HCEC 1CT (cell line): ENCODE measurements at regions not wholly inside any gene's neighbourhood (a gene's known extent, or its start where the extent isn't known, plus 50 kb on each side); places are given as distances from the start of the nearest gene placed in this dataset.
"Not testable (repeated sequence)": the region's sequence is repeated elsewhere in the genome, so short reads cannot be mapped to it uniquely, and the experiment has no call there.

Experiments
- DNase-seq: peaks from one replicate; pipeline ENCODE4 v3.0.0-alpha.2; 2017

DNA sequence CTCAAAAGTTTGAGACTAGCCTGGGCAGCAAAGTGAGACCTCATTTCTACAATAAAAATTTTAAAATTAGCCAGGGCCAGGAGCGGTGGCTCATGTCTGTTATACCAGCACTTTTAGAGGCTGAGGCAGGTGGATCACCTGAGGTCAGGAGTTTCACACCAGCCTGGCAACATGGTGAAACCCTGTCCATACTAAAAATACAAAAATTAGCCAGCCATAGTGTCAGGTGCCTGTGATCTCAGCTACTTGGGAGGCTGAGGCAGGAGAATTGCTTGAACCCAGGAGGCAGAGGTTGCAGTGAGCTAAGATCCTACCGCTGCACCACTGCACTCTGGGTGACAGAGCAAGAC lies 85.1 kb upstream of the MAP4 start:
- DNase-seq: not testable (repeated sequence)

DNA sequence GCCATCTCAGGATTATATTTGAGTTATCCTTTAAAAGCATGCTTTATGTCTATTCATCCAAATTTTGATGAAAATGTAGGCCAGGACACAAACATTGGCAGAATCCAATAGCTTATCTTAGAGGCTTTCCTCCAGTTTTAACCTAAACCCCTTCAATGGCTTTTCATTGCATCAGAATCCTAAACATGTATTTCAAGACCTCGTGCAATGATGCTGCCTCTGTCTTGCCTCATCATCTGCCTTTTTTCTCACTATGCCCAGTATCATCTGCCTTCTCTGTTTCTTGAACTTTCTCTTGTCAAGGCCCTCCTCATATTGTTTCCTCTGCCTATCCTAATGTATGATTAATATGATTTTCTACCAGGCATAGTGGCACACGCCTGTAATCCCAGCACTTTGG lies 76.1 kb upstream of the MAP4 start:
- no peak for DNase-seq

DNA sequence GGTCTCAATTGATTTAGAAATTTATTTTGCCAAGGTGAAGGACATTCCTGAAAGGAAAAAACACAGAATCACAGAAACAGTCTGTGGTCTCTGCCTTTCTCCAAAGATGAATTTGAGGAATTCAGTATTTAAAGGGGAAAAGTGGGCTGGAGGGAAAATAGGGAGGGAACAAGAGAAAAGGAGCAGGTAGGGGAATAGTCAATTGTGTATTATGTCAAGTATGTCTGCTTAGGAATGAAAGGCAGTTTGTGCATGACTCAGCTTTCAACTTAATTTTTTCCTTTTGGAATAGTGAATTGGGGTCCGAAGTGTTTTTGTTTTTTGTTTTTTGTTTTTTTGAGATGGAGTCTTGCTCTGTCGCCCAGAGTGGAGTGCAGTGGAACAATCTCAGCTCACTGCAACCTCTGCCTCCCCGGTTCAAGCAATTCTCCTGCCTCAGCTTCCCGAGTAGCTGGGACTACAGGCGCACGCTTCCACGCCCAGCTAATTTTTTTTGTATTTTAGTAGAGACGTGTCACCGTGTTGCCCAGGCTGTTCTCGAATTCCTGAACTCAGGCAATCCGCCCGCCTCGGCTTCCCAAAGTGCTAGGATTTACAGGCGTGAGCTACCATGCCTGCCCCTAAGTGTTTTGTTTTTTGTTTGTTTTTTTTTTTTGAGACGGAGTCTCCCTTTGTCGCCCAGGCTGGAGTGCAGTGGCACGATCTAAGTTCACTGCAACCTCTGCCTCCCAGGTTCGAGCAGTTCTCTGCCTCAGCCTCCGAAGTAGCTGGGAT lies 74.1 kb upstream of the MAP4 start:
- DNase-seq: no peak

DNA sequence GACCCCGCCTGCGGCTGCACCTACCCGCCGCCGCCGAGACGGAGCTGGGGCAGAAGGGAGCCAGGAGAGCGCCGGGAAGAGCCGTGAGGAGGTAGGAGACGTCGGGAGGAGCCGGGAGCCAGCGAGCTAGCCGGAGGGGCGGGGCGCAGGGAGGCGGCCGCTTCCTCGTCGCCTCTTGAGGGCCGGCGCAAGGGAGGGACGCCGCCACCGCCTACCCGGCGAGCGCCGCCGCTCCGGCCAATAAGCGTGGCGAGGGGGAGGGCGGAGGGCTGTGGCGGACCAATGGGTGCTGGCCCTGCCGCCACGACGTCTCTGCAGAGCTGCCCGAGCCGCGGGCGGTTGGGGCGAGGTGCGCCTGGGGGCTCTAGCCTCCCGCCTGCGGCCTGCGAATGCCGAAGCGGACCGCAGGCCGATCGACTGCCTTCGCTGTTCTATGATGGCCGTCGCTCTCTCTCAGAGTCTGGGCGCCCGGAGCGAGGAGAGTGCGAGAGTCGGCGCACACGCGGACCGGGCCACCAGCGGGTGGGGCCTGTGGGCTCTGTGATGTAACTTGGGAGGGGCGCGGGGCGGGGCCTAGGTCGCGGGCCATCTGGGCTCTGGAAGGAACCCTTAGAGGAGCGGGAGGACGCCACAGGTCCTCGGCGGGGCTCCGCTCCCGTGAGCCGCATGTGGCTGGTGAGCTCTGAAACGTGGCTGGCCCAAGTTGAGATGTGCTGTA lies 72.7 kb upstream of the MAP4 start:
- DNase-seq: peak; percentile 98

- DNase-seq: no peak
These were observed 72.0 kb upstream of the MAP4 start for GRCh38 chr3:48088056-48088748.

DNA sequence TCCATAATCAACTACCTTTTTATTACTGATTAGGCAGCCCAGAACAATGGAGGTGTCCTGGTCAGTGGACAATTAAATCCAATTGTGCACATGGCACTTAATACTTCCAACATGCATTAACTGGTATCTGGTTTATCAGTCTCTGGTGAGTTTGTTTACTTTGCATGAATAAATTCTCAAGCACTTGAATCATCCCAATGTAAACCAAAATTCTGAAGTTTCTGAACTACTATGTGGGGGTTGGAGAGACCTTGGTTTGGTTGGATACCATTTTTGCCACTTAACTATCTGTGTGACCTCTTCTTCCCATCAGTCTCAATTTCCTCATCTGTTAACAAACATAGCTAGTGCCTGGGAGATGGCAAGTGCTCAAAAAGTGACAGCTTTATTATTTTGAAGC lies 70.5 kb upstream of the MAP4 start:
- DNase-seq: peak; percentile 77

GRCh38 chr3:48084929-48085328 lies 68.7 kb upstream of the MAP4 start:
- no peak for DNase-seq

DNA sequence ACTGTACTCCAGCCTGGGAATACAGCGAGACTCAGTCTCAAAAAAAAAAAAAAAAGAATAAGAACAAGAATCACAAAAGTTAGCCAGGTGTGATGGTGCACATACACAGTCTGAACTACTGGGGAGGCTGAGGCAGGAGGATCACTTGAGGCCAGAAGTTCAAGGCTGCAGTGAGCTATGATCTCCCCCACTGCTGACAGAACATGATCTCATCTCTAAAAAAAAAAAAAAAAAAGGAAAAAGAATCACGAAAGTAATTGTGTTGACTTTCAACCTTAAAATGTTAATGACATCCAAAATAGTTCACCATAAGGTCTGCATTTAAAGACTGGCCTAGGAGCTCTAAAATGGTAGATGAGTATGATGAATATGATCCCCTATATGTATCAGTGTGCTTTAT lies 68.0 kb upstream of the MAP4 start:
- DNase-seq: no peak

DNA sequence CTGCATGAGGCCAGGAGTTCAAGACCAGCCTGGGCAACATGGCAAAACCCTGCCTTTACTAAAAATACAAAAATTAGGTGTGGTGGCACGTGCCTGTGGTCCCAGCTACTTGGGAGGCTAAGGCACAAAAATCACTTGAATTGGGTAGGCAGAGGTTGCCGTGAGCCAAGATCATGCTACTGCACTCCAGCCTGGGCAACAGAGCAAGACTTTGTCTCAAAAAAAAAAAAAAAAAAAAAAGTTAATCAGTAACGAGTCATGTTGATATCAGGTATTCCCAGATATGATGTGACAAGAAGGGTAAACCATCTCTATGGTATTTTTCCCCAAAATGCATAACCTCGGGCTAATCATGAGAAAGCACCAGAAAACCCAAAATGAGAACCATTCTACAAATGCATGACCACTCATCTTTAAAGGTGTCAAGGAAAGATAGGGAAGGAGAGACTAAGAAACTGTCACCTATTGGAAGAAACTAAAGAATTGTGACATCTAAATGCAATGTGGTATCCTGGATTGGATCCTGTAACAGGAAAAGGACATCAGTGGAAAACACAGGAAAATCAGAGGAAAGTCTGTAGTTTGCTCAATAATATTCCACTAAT lies 66.5 kb upstream of the MAP4 start:
- no peak for DNase-seq

DNA sequence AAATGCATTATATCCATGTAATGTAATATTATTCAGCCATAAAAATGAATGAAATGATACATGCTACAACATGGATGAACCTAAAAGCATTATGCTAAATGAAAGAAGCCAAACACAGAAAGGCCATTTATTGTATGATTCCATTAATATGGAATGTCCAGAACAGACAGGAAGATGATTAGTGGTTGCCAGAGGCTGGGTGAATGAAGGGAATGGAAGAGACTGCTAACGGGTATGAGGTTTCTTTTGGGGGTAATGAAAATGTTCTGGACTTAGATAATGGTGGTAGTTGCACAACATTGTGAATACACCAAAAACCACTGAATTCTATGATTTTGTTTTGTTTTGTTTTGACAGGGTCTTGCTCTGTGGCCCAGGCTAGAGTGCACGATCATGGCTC lies 61.6 kb upstream of the MAP4 start:
- peak; percentile 69 for DNase-seq

GRCh38 chr3:48070030-48070429 lies 53.8 kb upstream of the MAP4 start:
- DNase-seq: no peak

DNA sequence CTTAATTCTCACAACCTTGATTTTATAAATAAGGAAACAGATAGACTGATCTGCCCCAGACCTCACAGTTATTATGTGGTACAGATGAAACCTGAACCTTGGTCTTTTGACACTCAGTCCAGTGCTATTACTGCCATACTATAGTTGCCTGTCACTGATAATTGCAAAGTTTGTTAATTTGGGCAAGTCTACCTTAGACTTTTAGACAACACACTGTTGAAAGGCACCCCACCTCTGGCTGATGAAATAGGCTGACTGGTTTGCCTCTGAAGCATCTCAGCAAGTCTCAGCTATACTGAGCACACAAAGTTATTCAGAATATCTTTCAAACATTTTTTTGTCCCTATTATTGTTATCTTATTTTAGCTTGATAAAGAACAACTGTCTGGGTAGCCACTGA lies 53.1 kb upstream of the MAP4 start:
- DNase-seq: no peak

GRCh38 chr3:48068886-48069285 lies 52.7 kb upstream of the MAP4 start:
- peak; percentile 27 for DNase-seq

DNA sequence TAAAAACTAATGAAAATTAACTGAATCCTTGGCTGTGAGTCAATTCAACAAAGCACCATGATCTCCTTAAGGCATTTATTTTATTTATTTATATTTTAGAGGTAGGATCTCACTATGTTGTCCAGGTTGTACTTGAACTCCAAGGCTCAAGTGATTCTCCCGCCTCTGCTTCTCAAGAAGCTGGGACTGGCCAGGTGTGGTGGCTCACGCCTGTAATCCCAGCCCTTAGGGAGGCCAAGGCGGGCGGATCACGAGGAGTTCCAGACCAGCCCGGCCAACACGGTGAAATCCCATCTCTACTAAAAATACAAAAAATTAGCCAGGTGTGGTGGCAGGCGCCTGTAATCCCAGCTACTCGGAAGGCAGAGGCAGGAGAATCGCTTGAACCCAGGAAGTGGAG lies 52.1 kb upstream of the MAP4 start:
- not testable (repeated sequence) for DNase-seq

DNA sequence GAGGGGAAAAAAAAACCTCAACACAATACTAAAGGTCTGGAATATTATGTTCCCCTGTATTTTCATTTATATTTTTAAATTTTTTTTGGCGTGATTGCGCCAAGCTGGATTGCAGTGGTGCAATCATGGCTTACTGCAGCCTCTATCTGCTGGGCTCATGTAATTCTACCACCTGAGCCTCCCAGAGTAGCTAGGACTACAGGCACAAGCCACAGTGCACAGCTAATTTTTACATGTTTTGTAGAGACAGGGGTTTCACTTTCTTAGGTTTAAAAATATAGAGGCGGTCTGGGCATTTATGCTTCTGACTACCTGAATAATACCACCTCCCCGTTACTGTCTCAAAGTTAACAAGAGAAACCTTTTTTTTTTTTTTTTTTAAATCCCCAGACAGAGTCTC lies 51.1 kb upstream of the MAP4 start:
- no peak for DNase-seq
